Right atrium auricular region (tissue), 2 donors: ENCODE measurements at regions not wholly inside any gene's neighbourhood (a gene's known extent, or its start where the extent isn't known, plus 50 kb on each side); places are given as distances from the start of the nearest gene placed in this dataset.
A peak's percentile ranks its signal among the peaks of the same experiment; 100 is the strongest.

ENCODE experiments used
- DNase-seq: peaks from one replicate; pipeline ENCODE4 v3.0.0-alpha.2; 2019; ENCODE audit warnings: low spot score
- H3K27ac ChIP-seq, 2 donors: fragments of 200-600 bp; sonication (generic); 1 replicate in 1 of 2; 2 replicates in 1 of 2; pipeline ENCODE4 v1.5.1; 2016 to 2019
- H3K27me3 ChIP-seq, 2 donors: fragments of 200-600 bp; sonication (generic); one replicate each; pipeline versions ENCODE4 v1.5.1 to v1.6.0; 2017 to 2019
- H3K36me3 ChIP-seq: fragments of 200-600 bp; sonication (generic); one replicate; pipeline ENCODE4 v1.5.1; 2016
- H3K4me1 ChIP-seq, 2 donors: fragments of 200-600 bp; sonication (generic); one replicate each; pipeline versions ENCODE4 v1.5.1 to v1.6.0; 2017 to 2019
- H3K4me3 ChIP-seq, 2 donors: fragments of 200-600 bp; sonication (generic); 1 replicate in 1 of 2; 2 replicates in 1 of 2; pipeline ENCODE4 v1.5.1; 2017 to 2019; ENCODE audit warnings: mild to moderate bottlenecking in 1 of 2, moderate library complexity in 1 of 2
- H3K9me3 ChIP-seq, 2 donors: fragments of 200-600 bp; sonication (generic); one replicate each; pipeline ENCODE4 v1.5.1; 2019
- TF ChIP-seq, protein P1 (sequence below), 2 donors: fragments of 200-600 bp; sonication (generic); IDR thresholded peaks; one replicate each; pipeline ENCODE4 v1.5.1; 2019; ENCODE audit warnings: antibody characterized with exemption in 2 of 2

DNA sequence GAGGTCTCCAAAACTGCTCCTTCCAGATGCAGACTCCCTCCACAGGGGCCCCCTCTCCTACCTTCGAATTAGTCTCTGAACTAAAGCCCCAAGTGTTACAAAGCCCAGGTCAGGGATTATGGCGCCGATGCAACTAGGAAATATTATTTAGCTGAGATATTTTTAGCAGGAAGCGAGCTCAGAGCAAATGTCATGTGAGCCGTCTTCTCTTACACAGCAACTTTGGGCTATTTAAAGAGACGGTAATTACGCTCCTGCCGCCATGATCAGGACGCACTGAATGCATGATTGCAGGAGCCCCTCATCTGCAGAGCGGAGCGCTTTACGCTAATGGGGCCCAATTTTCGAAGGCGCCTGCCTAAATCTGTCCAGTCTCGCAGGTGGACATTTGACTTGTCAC lies 55.3 kb upstream of the TARDBP start:
- H3K36me3 ChIP-seq: no peaks in the 10 kb centered on the region
- DNase-seq: no peak
- no peak overlapping the region for H3K27ac ChIP-seq
- peaks cover 0 to 21% of the 10 kb centered on the region in 2 donors for H3K9me3 ChIP-seq
- no peaks in the 10 kb centered on the region for H3K27me3 ChIP-seq
- H3K4me3 ChIP-seq: no peak overlapping the region
- peaks cover 0 to 11% of the 10 kb centered on the region in 2 donors for H3K4me1 ChIP-seq
- TF ChIP-seq, protein P1, sequence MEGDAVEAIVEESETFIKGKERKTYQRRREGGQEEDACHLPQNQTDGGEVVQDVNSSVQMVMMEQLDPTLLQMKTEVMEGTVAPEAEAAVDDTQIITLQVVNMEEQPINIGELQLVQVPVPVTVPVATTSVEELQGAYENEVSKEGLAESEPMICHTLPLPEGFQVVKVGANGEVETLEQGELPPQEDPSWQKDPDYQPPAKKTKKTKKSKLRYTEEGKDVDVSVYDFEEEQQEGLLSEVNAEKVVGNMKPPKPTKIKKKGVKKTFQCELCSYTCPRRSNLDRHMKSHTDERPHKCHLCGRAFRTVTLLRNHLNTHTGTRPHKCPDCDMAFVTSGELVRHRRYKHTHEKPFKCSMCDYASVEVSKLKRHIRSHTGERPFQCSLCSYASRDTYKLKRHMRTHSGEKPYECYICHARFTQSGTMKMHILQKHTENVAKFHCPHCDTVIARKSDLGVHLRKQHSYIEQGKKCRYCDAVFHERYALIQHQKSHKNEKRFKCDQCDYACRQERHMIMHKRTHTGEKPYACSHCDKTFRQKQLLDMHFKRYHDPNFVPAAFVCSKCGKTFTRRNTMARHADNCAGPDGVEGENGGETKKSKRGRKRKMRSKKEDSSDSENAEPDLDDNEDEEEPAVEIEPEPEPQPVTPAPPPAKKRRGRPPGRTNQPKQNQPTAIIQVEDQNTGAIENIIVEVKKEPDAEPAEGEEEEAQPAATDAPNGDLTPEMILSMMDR (IDR thresholded peaks at IDR 0.05): no peak

DNA sequence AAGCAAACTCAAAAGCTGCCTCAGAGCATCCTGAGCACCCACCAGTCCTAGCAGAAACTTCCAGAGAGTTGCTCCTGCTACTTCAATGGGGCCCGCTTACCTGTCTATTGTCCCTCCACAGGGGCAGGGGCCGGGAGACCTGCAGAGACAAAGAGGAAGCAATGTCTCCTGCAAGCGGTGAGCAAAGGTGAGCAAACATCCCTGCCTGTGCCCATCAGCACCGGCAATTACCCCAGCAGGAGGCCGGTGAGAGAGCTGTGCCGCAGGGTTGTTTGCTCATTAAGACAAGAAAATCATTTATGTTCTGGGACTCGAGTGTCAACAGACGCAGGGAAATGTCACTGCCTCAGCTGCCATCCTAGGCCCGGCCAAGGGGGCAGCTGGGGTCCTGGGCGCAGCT lies 53.8 kb upstream of the TARDBP start:
- Histone ChIP-seq H3K9me3 (peaks cover 0 to 10% of the 10 kb centered on the region in 2 donors), H3K4me1 (peaks cover 0 to 11% of the 10 kb centered on the region in 2 donors), H3K36me3 (no peaks in the 10 kb centered on the region), H3K27ac (no peak overlapping the region), H3K4me3 (no peak overlapping the region), H3K27me3 (no peaks in the 10 kb centered on the region)
- DNase-seq: no peak
- TF ChIP-seq, protein P1 (IDR thresholded peaks at IDR 0.05): no peak

DNA sequence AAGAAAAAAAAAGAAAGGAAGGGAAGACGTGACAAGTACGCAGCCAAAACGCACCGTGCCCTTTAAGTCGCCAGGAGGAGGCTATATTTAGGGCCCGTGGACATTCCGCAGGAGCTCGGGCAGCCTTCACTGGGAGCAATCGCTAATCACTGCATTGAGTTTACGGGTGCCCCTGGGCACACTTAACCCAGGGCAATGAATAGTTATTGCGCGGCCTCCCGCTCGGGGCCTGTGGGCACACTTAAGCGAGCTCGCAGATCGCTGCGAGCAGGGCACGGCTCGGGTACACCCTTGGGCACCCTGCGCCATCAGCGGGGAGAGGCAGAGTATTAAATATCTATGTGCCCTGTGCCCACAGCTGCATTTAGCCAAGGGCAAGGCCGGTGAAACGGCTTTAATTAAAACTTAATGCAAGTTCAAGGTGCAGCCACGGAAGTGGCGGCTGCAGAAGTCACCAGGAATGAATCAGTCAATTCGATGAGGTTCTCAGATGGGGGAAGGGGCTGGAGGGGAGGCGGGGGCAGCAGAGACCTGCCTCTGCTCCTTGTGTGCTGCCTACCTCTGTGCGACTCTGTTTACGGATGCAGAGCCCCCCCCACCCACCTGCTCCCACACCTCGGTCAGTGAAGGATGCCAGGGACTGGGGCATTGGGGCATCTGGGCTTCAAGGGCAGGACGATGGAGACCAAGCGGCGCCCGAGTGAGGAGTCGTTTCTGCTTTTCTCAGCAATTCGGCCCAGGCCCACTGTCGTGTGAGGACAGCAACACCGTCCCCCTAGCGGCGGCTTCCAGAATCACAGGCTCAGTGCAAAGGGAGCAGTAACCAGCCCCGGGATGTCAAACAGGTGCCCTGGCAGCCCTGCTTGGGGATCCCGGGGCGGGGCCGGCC lies 51.8 kb upstream of the TARDBP start:
- TF ChIP-seq, protein P1 (IDR thresholded peaks at IDR 0.05): peak; percentile 84 to 91
- DNase-seq: peak; percentile 80
- no peaks in the 10 kb centered on the region for H3K27me3 ChIP-seq
- no peak overlapping the region for H3K4me3 ChIP-seq
- H3K27ac ChIP-seq: no peak overlapping the region
- H3K36me3 ChIP-seq: no peaks in the 10 kb centered on the region
- peaks cover 0 to 11% of the 10 kb centered on the region in 2 donors for H3K4me1 ChIP-seq
- H3K9me3 ChIP-seq: no peaks in the 10 kb centered on the region

DNA sequence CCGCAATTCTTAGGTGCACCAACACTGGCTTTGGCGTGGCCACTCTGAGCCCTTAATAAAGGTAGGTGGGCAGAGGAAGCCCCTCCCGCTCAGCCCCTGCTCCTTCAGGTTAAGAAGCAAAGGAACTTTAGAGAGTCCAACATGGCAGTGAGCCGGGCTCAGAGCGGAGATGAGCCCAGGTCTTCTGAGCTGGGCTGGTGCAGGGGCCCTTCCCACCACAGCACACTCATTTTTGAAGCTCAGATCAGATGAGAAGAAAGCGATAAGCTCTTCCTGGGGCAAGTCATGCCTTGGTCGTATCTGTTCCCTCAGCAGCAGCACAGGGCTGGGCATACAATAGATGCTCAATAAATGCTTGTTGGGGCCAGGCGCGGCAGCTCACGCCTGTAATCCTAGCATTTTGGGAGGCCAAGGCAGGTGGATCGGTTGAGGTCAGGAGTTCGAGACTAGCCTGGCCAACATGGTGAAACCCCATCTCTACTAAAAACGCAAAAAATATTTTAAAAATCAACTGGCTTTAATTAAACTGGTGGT lies 51.1 kb upstream of the TARDBP start:
- H3K4me1 ChIP-seq: peaks cover 0 to 11% of the 10 kb centered on the region in 2 donors
- TF ChIP-seq, protein P1 (IDR thresholded peaks at IDR 0.05): peak in 1 of 2 donors; percentile 24
- H3K9me3 ChIP-seq: no peaks in the 10 kb centered on the region
- no peak for DNase-seq
- no peak overlapping the region for H3K4me3 ChIP-seq
- H3K27ac ChIP-seq: no peak overlapping the region
- H3K27me3 ChIP-seq: no peaks in the 10 kb centered on the region
- no peaks in the 10 kb centered on the region for H3K36me3 ChIP-seq

DNA sequence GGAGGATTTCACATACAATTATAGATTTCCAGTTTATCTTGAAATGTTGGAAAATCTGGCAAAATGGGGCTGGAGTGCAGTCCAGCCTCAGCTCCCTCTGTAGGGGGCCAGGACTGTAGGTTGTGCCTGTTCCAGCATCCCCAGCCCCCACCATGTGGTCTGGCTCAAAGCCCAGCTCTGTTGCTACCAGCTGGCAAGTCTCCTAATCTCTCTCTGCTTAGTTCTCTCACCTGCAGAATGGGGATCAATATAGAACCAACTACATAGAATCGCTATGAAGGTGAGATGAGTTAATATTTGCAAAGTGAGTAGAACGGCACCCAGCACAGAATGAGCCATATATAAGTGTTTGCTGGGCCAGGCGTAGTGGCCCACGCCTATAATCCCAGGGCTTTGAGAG lies 50.0 kb upstream of the TARDBP start:
- DNase-seq: no peak
- no peaks in the 10 kb centered on the region for H3K36me3 ChIP-seq
- no peaks in the 10 kb centered on the region for H3K9me3 ChIP-seq
- peaks cover 0 to 3% of the 10 kb centered on the region in 2 donors for H3K4me1 ChIP-seq
- no peaks in the 10 kb centered on the region for H3K27me3 ChIP-seq
- no peak overlapping the region for H3K27ac ChIP-seq
- TF ChIP-seq, protein P1 (IDR thresholded peaks at IDR 0.05): no peak
- H3K4me3 ChIP-seq: no peak overlapping the region
